ENCODE measurements at regions not wholly inside any gene's neighbourhood (a gene's known extent, or its start where the extent isn't known, plus 50 kb on each side); places are given as distances from the start of the nearest gene placed in this dataset.

- 79 to 87% methylated on average over 3 of the region's 3 CpGs for WGBS, 2 donors (ENCODE audit: low coverage in 1 of 2)
- ATAC-seq, result no peak
- no peak overlapping the region for H3K27ac ChIP-seq
Measured at GRCh38 chr13:89281331-89281730, 1610.2 kb downstream of the SLITRK5 start.

GRCh38 chr13:89282241-89282640, 1611.1 kb downstream of the SLITRK5 start:
- TF ChIP-seq POLR2A (IDR thresholded peaks at IDR 0.05) (no peak), POLR2AphosphoS5 (IDR thresholded peaks at IDR 0.05) (no peak), EP300 (IDR thresholded peaks at IDR 0.05) (no peak), CTCF (IDR thresholded peaks at IDR 0.05) (no peak)
- ATAC-seq, result no peak
- 88 to 100% methylated on average over 1 of the region's 1 CpG for WGBS, 2 donors (ENCODE audit: low coverage in 1 of 2)
- Histone ChIP-seq H3K4me3 (no peak overlapping the region), H3K27me3 (no peaks in the 10 kb centered on the region), H3K9me3 (peaks cover 0 to 2% (median 0%) of the 10 kb centered on the region in 3 donors), H3K36me3 (no peaks in the 10 kb centered on the region), H3K27ac (no peak overlapping the region), H3K4me1 (no peaks in the 10 kb centered on the region)

More at GRCh38 chr13:89281331-89281730, 1610.2 kb downstream of the SLITRK5 start:
- no peaks in the 10 kb centered on the region for H3K27me3 ChIP-seq
- H3K4me3 ChIP-seq, result no peak overlapping the region
- no peaks in the 10 kb centered on the region for H3K4me1 ChIP-seq
- H3K36me3 ChIP-seq, result no peaks in the 10 kb centered on the region
- no peaks in the 10 kb centered on the region for H3K9me3 ChIP-seq
- TF ChIP-seq POLR2AphosphoS5 (IDR thresholded peaks at IDR 0.05) (no peak), CTCF (IDR thresholded peaks at IDR 0.05) (no peak), POLR2A (IDR thresholded peaks at IDR 0.05) (no peak), EP300 (IDR thresholded peaks at IDR 0.05) (no peak)

DNA sequence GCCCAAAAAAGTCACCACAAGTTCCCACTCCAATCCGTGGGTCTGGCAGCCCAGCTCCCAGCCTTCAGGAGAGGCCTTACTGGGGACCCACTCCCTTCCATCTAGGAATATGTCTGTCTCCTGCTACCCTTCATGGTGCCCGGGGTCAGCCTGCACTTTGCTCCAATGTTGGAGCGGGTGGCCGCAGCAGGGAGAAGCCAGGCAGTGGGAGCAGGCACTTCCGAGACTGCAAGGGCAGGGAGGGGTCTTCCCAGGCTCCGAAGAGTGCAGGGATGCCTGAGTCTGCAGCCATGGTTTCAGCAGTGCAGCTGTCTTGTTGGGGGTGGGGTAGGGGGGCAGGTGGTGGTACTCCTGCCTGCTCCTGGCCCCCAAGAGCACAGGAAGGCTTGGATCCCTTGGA, 1616.2 kb downstream of the SLITRK5 start:
- no peak for TF ChIP-seq EP300 (IDR thresholded peaks at IDR 0.05)
- TF ChIP-seq POLR2A (IDR thresholded peaks at IDR 0.05), result no peak
- TF ChIP-seq POLR2AphosphoS5 (IDR thresholded peaks at IDR 0.05), result no peak
- TF ChIP-seq CTCF (IDR thresholded peaks at IDR 0.05), result no peak
- 0% methylated on average over 1 of the region's 6 CpGs; no CpG with 5 or more reads in 1 of the 2 donors for WGBS, 2 donors (ENCODE audit: low coverage in 1 of 2)
- ATAC-seq, result no peak

DNA sequence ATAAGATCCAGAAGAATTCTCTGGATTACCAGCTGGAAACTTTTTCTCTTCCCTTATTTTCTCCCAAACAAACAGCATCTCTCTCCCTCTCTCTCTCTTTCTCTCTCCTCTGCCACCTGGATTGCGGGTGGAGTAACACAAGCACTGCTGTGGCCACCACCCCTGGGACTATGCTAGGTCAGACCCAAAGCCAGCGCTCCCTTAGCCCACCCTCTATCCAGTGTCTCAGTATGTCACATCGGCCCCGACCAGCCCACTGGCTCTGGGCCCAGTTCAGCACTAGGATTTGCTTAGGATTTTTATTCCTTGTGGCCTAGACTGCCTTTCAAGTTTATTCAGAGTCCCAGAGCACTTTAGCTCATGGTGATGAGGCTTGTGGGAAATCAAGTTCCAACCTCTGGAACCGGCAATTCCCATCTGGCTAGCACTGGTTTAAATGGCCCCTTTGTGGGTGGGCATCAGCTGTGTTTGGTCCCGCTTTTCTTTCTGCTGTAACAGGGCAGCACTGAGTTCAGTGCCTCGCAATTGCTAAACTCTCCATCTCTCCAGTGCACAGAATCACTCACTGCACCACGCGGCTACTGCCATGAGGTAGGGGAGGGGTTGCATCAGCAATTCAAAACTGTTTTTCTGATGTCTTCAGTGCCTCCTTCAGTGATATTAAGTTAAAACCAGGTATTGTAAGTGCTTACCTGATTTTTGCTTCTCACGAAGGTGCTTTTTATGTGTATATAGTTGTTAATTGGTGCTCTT, 1623.1 kb downstream of the SLITRK5 start:
- Histone ChIP-seq H3K9me3 (peaks cover 0 to under 1% (median 0%) of the 10 kb centered on the region in 3 donors), H3K4me3 (no peak overlapping the region), H3K4me1 (no peaks in the 10 kb centered on the region), H3K27me3 (no peaks in the 10 kb centered on the region), H3K27ac (no peak overlapping the region), H3K36me3 (no peaks in the 10 kb centered on the region)
- ATAC-seq, result no peak
- WGBS, 2 donors (ENCODE audit: low coverage in 1 of 2), result 54 to 60% methylated on average over 3 to 8 of the region's 10 CpGs
- no peak for TF ChIP-seq POLR2A (IDR thresholded peaks at IDR 0.05)
- no peak for TF ChIP-seq EP300 (IDR thresholded peaks at IDR 0.05)

More for the DNA sequence above, 1616.2 kb downstream of the SLITRK5 start:
- no peaks in the 10 kb centered on the region for H3K27me3 ChIP-seq
- peaks cover 0 to 17% (median 0%) of the 10 kb centered on the region in 3 donors for H3K9me3 ChIP-seq
- H3K4me1 ChIP-seq, result no peaks in the 10 kb centered on the region
- H3K4me3 ChIP-seq, result no peak overlapping the region
- H3K27ac ChIP-seq, result no peak overlapping the region
- no peaks in the 10 kb centered on the region for H3K36me3 ChIP-seq

- H3K27me3 ChIP-seq, result no peaks in the 10 kb centered on the region
- H3K9me3 ChIP-seq, result no peaks in the 10 kb centered on the region
- TF ChIP-seq POLR2AphosphoS5 (IDR thresholded peaks at IDR 0.05) (no peak), POLR2A (IDR thresholded peaks at IDR 0.05) (no peak), CTCF (IDR thresholded peaks at IDR 0.05) (no peak), EP300 (IDR thresholded peaks at IDR 0.05) (no peak)
- no peak overlapping the region for H3K27ac ChIP-seq
- H3K36me3 ChIP-seq, result no peaks in the 10 kb centered on the region
- no peaks in the 10 kb centered on the region for H3K4me1 ChIP-seq
- 79 to 83% methylated on average over 2 of the region's 2 CpGs for WGBS, 2 donors (ENCODE audit: low coverage in 1 of 2)
- ATAC-seq, result no peak
- no peak overlapping the region for H3K4me3 ChIP-seq
Measured at GRCh38 chr13:89307278-89307677, 1636.1 kb downstream of the SLITRK5 start.

Data from gastroesophageal sphincter (tissue), 4 donors.